Hepatocyte (in vitro differentiated cells): ENCODE measurements at regions not wholly inside any gene's neighbourhood (a gene's known extent, or its start where the extent isn't known, plus 50 kb on each side); places are given as distances from the start of the nearest gene placed in this dataset.

Experiments
- DNase-seq: peaks from one replicate; pipeline ENCODE4 v3.0.0-alpha.2; 2016; ENCODE audit warnings: low spot score
- H2AFZ ChIP-seq: fragments of 200-600 bp; sonication (generic); 2 replicates; pipeline ENCODE4 v1.6.0; 2016; ENCODE audit warnings: antibody characterized with exemption, mild to moderate bottlenecking
- H3K27ac ChIP-seq: fragments of 200-600 bp; sonication (generic); 2 replicates; pipeline ENCODE4 v1.5.1; 2016; ENCODE audit warnings: mild to moderate bottlenecking
- H3K27me3 ChIP-seq: fragments of 200-600 bp; sonication (generic); 2 replicates; pipeline ENCODE4 v1.6.1; 2016
- H3K36me3 ChIP-seq: fragments of 200-600 bp; sonication (generic); replicated peaks from 2 replicates; pipeline ENCODE4 v1.5.1; 2016; ENCODE audit warnings: low read depth; ENCODE audit not compliant: insufficient read depth
- H3K4me1 ChIP-seq: fragments of 200-600 bp; sonication (generic); 2 replicates; pipeline ENCODE4 v1.5.1; 2016; ENCODE audit warnings: mild to moderate bottlenecking, moderate library complexity; ENCODE audit not compliant: insufficient read depth
- H3K4me2 ChIP-seq: fragments of 200-600 bp; sonication (generic); 2 replicates; pipeline ENCODE4 v1.6.0; 2016
- H3K4me3 ChIP-seq: fragments of 200-600 bp; sonication (generic); 2 replicates; pipeline ENCODE4 v1.5.1; 2016; ENCODE audit warnings: mild to moderate bottlenecking
- H3K79me2 ChIP-seq: fragments of 200-600 bp; sonication (generic); 2 replicates; pipeline ENCODE4 v1.6.0; 2017; ENCODE audit warnings: mild to moderate bottlenecking
- H3K9me2 ChIP-seq: fragments of 200-600 bp; sonication (generic); replicated peaks from 2 replicates; pipeline ENCODE4 v1.6.0; 2017; ENCODE audit warnings: mild to moderate bottlenecking; ENCODE audit not compliant: insufficient read depth
- H3K9me3 ChIP-seq: fragments of 200-600 bp; sonication (generic); 2 replicates; pipeline ENCODE4 v1.5.1; 2016; ENCODE audit warnings: low read depth, mild to moderate bottlenecking
- H4K20me1 ChIP-seq: fragments of 200-600 bp; sonication (generic); 2 replicates; pipeline ENCODE4 v1.6.0; 2016; ENCODE audit warnings: mild to moderate bottlenecking; ENCODE audit not compliant: insufficient read depth, poor library complexity, severe bottlenecking
- EZH2 ChIP-seq: fragments of 200-600 bp; sonication (generic); IDR thresholded peaks from 2 replicates; pipeline ENCODE4 v1.6.1; 2016; ENCODE audit warnings: antibody characterized with exemption, mild to moderate bottlenecking, borderline replicate concordance
- EZH2phosphoT487 ChIP-seq: fragments of 200-600 bp; sonication (generic); IDR thresholded peaks from one replicate; pipeline ENCODE4 v1.6.1; 2018; ENCODE audit warnings: antibody characterized with exemption, mild to moderate bottlenecking, low read depth, moderate library complexity; ENCODE audit not compliant: unreplicated experiment, severe bottlenecking
- WGBS: methylation state at CpG from one replicate; pipeline ENCODE4 v1.1.6; 2016; ENCODE audit warnings: low lambda C conversion rate; ENCODE audit errors: missing lambda C conversion rate; 5-methylcytosine and 5-hydroxymethylcytosine counted together
- TF ChIP-seq, protein P1 (sequence below): fragments of 200-600 bp; sonication (generic); IDR thresholded peaks from 2 replicates; pipeline ENCODE4 v1.5.1; 2016; ENCODE audit warnings: antibody characterized with exemption, mild to moderate bottlenecking; ENCODE audit not compliant: poor library complexity

GRCh38 chr9:7549249-7549648, 250.3 kb downstream of the DMAC1 start:
- Histone ChIP-seq H3K9me3 (no peaks in the 10 kb centered on the region), H2AFZ (no peak overlapping the region), H3K36me3 (no peaks in the 10 kb centered on the region), H3K27me3 (no peaks in the 10 kb centered on the region), H4K20me1 (no peaks in the 10 kb centered on the region), H3K79me2 (no peaks in the 10 kb centered on the region), H3K9me2 (no peaks in the 10 kb centered on the region), H3K4me1 (no peaks in the 10 kb centered on the region), H3K4me2 (no peak overlapping the region), H3K27ac (no peak overlapping the region), H3K4me3 (no peak overlapping the region)
- WGBS = 32% methylated on average over 3 of the region's 3 CpGs
- TF ChIP-seq EZH2 = no peak
- no peak for TF ChIP-seq EZH2phosphoT487
- TF ChIP-seq, protein P1, sequence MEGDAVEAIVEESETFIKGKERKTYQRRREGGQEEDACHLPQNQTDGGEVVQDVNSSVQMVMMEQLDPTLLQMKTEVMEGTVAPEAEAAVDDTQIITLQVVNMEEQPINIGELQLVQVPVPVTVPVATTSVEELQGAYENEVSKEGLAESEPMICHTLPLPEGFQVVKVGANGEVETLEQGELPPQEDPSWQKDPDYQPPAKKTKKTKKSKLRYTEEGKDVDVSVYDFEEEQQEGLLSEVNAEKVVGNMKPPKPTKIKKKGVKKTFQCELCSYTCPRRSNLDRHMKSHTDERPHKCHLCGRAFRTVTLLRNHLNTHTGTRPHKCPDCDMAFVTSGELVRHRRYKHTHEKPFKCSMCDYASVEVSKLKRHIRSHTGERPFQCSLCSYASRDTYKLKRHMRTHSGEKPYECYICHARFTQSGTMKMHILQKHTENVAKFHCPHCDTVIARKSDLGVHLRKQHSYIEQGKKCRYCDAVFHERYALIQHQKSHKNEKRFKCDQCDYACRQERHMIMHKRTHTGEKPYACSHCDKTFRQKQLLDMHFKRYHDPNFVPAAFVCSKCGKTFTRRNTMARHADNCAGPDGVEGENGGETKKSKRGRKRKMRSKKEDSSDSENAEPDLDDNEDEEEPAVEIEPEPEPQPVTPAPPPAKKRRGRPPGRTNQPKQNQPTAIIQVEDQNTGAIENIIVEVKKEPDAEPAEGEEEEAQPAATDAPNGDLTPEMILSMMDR = no peak
- DNase-seq = peak; percentile 34

DNA sequence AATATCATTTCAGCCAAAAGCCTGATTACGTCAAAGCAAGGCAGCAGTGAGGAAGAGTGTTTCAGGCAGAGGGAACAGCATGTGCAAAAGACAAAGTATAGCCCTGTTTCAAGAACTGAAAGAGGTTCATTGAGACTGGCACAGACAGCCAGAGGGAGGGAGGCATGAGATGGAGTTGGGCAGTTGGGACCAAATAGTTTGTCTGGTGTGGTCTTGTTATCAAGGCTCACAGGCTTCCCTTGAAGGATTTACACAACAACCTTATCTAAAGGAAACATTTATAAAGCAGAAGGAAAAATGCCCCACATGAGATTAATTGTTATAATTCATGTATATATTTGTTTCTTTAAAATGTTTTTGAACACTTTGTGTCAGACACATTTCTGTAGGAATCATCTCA, 253.3 kb downstream of the DMAC1 start:
- Histone ChIP-seq H3K27ac (no peak overlapping the region), H3K27me3 (no peaks in the 10 kb centered on the region), H4K20me1 (no peaks in the 10 kb centered on the region), H3K4me1 (no peaks in the 10 kb centered on the region), H3K36me3 (no peaks in the 10 kb centered on the region), H3K4me2 (no peak overlapping the region), H3K4me3 (no peak overlapping the region), H2AFZ (no peak overlapping the region), H3K9me3 (no peaks in the 10 kb centered on the region), H3K79me2 (no peaks in the 10 kb centered on the region), H3K9me2 (no peaks in the 10 kb centered on the region)
- no peak for DNase-seq
- no peak for TF ChIP-seq EZH2
- TF ChIP-seq EZH2phosphoT487 = no peak
- TF ChIP-seq, protein P1 = no peak
- WGBS = 59% methylated on average over 1 of the region's 1 CpG

DNA sequence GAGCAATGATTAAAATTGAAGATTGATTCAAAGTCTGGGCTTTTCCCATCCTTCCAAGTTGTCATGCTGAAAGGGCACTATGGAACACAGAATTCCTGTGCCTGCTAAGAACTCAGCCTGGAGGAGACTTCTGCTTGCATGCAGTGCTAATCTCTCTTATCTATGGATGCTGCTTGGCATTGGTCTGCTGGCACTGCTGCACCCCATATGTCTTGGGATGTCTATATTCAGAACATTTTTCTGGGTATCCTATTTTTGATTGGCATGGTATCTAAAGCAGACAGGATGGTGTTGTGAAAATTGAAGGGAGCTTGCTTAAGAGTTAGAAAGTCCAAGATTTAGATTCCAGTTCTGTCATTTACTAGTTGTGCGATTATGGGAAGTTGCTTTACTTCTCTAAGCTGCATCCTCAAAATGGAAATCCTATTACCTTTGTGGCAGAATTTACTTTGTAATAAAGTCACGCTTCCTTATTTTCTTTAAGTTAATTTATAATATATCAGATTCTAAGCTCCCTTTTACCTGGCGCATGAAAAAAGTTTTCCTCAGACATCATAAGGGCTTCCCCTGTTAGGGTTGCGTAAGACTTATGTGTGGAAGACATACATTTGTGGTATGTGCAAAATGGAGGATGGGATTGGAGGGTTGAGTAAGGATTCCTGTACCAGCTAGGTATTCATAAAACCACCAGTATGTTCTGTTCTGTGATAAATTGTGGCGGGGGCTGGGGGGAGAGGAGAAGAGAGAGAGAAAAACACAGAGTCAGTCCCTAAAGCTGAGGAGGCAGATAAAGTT, 254.0 kb downstream of the DMAC1 start:
- DNase-seq = no peak
- no peaks in the 10 kb centered on the region for H4K20me1 ChIP-seq
- no peaks in the 10 kb centered on the region for H3K4me1 ChIP-seq
- no peak overlapping the region for H2AFZ ChIP-seq
- no peak overlapping the region for H3K4me2 ChIP-seq
- H3K27ac ChIP-seq = no peak overlapping the region
- H3K9me2 ChIP-seq = no peaks in the 10 kb centered on the region
- H3K27me3 ChIP-seq = no peaks in the 10 kb centered on the region
- TF ChIP-seq EZH2 (no peak), EZH2phosphoT487 (no peak)
- TF ChIP-seq, protein P1 = no peak
- H3K36me3 ChIP-seq = no peaks in the 10 kb centered on the region
- H3K9me3 ChIP-seq = no peaks in the 10 kb centered on the region
- no peak overlapping the region for H3K4me3 ChIP-seq
- H3K79me2 ChIP-seq = no peaks in the 10 kb centered on the region
- 94% methylated on average over 5 of the region's 5 CpGs for WGBS
